ENCODE measurements at regions not wholly inside any gene's neighbourhood (a gene's known extent, or its start where the extent isn't known, plus 50 kb on each side); places are given as distances from the start of the nearest gene placed in this dataset.

DNA sequence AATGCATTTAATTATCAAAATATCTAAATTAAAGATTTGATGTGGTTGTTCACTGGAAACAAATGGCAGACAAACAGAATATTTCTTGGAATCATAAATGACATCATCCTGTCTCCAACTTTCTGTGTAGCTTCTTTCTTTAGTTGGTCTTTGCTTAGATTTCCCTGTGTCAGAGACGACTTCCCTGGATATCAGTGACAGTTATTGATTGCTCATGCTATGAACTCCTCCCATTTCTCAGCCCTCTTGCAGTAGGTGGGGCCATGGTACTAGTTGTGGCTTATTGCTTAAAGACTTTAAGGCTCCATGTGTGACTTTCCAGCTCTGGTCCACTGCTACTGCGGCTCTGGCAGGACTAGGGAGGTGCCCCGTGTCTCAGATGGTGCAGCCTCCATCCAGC is 592.6 kb downstream of the MTRR start:
- Histone ChIP-seq H3K27ac (no peak overlapping the region), H3K9me3 (peaks cover 0 to 7% (median 0%) of the 10 kb centered on the region in 8 donors), H3K4me3 (no peak overlapping the region), H3K27me3 (replicated peaks in 1 of 7) (no peaks in the 10 kb centered on the region), H3K36me3 (peaks cover 0 to 6% (median 0%) of the 10 kb centered on the region in 6 donors), H3K4me1 (peaks cover 0 to 20% (median 7%) of the 10 kb centered on the region in 6 donors)
- intact Hi-C loops (cut with DNase I; ENCODE audit: low total_unique reads): no loop called here
- DNase-seq: no peak
- WGBS, 5 donors: 58 to 76% (median 63%) methylated on average over 3 of the region's 3 CpGs
- TF ChIP-seq POLR2A (IDR thresholded peaks at IDR 0.05) (no peak), POLR2AphosphoS5 (IDR thresholded peaks at IDR 0.05) (no peak)
- TF ChIP-seq, protein P1, sequence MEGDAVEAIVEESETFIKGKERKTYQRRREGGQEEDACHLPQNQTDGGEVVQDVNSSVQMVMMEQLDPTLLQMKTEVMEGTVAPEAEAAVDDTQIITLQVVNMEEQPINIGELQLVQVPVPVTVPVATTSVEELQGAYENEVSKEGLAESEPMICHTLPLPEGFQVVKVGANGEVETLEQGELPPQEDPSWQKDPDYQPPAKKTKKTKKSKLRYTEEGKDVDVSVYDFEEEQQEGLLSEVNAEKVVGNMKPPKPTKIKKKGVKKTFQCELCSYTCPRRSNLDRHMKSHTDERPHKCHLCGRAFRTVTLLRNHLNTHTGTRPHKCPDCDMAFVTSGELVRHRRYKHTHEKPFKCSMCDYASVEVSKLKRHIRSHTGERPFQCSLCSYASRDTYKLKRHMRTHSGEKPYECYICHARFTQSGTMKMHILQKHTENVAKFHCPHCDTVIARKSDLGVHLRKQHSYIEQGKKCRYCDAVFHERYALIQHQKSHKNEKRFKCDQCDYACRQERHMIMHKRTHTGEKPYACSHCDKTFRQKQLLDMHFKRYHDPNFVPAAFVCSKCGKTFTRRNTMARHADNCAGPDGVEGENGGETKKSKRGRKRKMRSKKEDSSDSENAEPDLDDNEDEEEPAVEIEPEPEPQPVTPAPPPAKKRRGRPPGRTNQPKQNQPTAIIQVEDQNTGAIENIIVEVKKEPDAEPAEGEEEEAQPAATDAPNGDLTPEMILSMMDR (IDR thresholded peaks at IDR 0.05 in 8 of 11, conservative IDR thresholded peaks at IDR 0.05 in 3 of 11): no peak

- H3K4me1 ChIP-seq: peaks cover 0 to 17% (median 7%) of the 10 kb centered on the region in 6 donors
- H3K9me3 ChIP-seq: peaks cover 0 to 5% (median 0%) of the 10 kb centered on the region in 8 donors
- TF ChIP-seq, protein P1 (IDR thresholded peaks at IDR 0.05 in 8 of 11, conservative IDR thresholded peaks at IDR 0.05 in 3 of 11): no peak
- intact Hi-C loops (cut with DNase I; ENCODE audit: low total_unique reads): no loop called here
- H3K36me3 ChIP-seq: peaks cover 0 to 6% (median 0%) of the 10 kb centered on the region in 6 donors
- no peak overlapping the region for H3K27ac ChIP-seq
- H3K27me3 ChIP-seq (replicated peaks in 1 of 7): no peaks in the 10 kb centered on the region
- 55 to 72% (median 58%) methylated on average over 4 of the region's 4 CpGs for WGBS, 5 donors
- no peak for DNase-seq
- H3K4me3 ChIP-seq: no peak overlapping the region
Observed at GRCh38 chr5:8462565-8462964, 593.6 kb downstream of the MTRR start.

GRCh38 chr5:8470489-8470888 is 601.5 kb downstream of the MTRR start:
- intact Hi-C loops (cut with DNase I; ENCODE audit: low total_unique reads): no loop called here
- TF ChIP-seq POLR2AphosphoS5 (IDR thresholded peaks at IDR 0.05): no peak
- TF ChIP-seq POLR2A (IDR thresholded peaks at IDR 0.05): no peak
- TF ChIP-seq, protein P1 (IDR thresholded peaks at IDR 0.05 in 8 of 11, conservative IDR thresholded peaks at IDR 0.05 in 3 of 11): no peak
- Histone ChIP-seq H3K9me3 (peaks cover 0 to 41% (median 30%) of the 10 kb centered on the region in 8 donors), H3K4me1 (no peaks in the 10 kb centered on the region), H3K27ac (no peak overlapping the region), H3K4me3 (no peak overlapping the region), H3K27me3 (replicated peaks in 1 of 7) (no peaks in the 10 kb centered on the region), H3K36me3 (no peaks in the 10 kb centered on the region)
- 71 to 95% (median 89%) methylated on average over 4 of the region's 4 CpGs for WGBS, 5 donors
- no peak for DNase-seq

DNA sequence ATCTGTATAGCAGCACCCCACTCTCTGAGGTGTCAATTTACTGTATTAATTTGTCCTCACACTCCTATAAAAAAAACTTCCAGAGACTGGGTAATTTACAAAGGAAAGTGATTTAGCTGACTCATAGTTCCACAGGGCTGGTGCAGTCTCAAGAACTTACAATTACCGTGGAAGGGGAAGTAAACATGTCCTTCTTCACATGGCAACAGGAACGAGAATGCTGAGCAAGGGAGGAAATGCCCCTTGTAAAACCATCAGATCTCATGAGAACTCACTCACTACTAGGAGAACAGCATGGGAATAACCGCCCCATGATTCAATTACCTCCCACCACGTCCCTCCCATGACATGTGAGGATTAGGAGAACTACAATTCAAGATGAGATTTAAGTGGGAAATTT is 602.6 kb downstream of the MTRR start:
- intact Hi-C loops (cut with DNase I; ENCODE audit: low total_unique reads): no loop called here
- H3K36me3 ChIP-seq: no peaks in the 10 kb centered on the region
- DNase-seq: no peak
- H3K27ac ChIP-seq: no peak overlapping the region
- 29 to 47% (median 41%) methylated on average over 4 of the region's 4 CpGs for WGBS, 5 donors
- H3K4me1 ChIP-seq: no peaks in the 10 kb centered on the region
- TF ChIP-seq POLR2AphosphoS5 (IDR thresholded peaks at IDR 0.05): no peak
- TF ChIP-seq POLR2A (IDR thresholded peaks at IDR 0.05): no peak
- TF ChIP-seq, protein P1 (IDR thresholded peaks at IDR 0.05 in 8 of 11, conservative IDR thresholded peaks at IDR 0.05 in 3 of 11): no peak
- H3K4me3 ChIP-seq: no peak overlapping the region
- peaks cover 0 to 41% (median 30%) of the 10 kb centered on the region in 8 donors for H3K9me3 ChIP-seq
- no peaks in the 10 kb centered on the region for H3K27me3 ChIP-seq (replicated peaks in 1 of 7)
